Mesenchymal stem cell (in vitro differentiated cells and primary cell): ENCODE measurements at regions not wholly inside any gene's neighbourhood (a gene's known extent, or its start where the extent isn't known, plus 50 kb on each side); places are given as distances from the start of the nearest gene placed in this dataset.

ENCODE experiments used
- DNase-seq: peaks from one replicate; pipeline ENCODE4 v3.0.0-alpha.2; 2013
- H2AFZ ChIP-seq: one replicate; pipeline ENCODE4 v1.6.1; 2013; ENCODE audit warnings: low read depth, mild to moderate bottlenecking, control low read depth, inconsistent platforms, low read length, moderate library complexity
- H2AK5ac ChIP-seq: 2 replicates; pipeline ENCODE4 v1.6.1; 2013; ENCODE audit warnings: low read length, moderate library complexity, mild to moderate bottlenecking, inconsistent platforms; ENCODE audit not compliant: severe bottlenecking
- H2BK120ac ChIP-seq: one replicate; pipeline ENCODE4 v1.6.1; 2013; ENCODE audit warnings: low read depth, mild to moderate bottlenecking, inconsistent platforms, low read length, moderate library complexity
- H2BK12ac ChIP-seq, 2 experiments: one replicate each; pipeline ENCODE4 v1.6.1; 2013; ENCODE audit warnings: inconsistent platforms in 2 of 2, low read length in 2 of 2, mild to moderate bottlenecking in 2 of 2, moderate library complexity in 2 of 2, control low read depth in 1 of 2
- H2BK15ac ChIP-seq: one replicate; pipeline ENCODE4 v1.6.1; 2013; ENCODE audit warnings: mild to moderate bottlenecking, low read depth, inconsistent platforms; ENCODE audit not compliant: poor library complexity, severe bottlenecking
- H2BK5ac ChIP-seq: 2 replicates; pipeline ENCODE4 v1.6.1; 2013; ENCODE audit warnings: low read depth, mild to moderate bottlenecking, low read length, control low read depth, inconsistent platforms; ENCODE audit not compliant: poor library complexity, severe bottlenecking
- H3K14ac ChIP-seq, 2 experiments: one replicate each; pipeline ENCODE4 v1.6.1; 2013; ENCODE audit warnings: inconsistent platforms in 2 of 2, low read length in 2 of 2, control low read depth in 1 of 2, mild to moderate bottlenecking in 1 of 2, moderate library complexity in 1 of 2
- H3K18ac ChIP-seq, 2 experiments: one replicate each; pipeline ENCODE4 v1.6.1; 2013; ENCODE audit warnings: inconsistent platforms in 2 of 2, low read length in 2 of 2, control low read depth in 1 of 2, low read depth in 1 of 2, mild to moderate bottlenecking in 1 of 2
- H3K23ac ChIP-seq, 2 experiments: one replicate each; pipeline ENCODE4 v1.6.1; 2013; ENCODE audit warnings: inconsistent platforms in 2 of 2, low read length in 2 of 2, mild to moderate bottlenecking in 2 of 2, moderate library complexity in 2 of 2, control low read depth in 1 of 2
- H3K27ac ChIP-seq: 2 replicates; pipeline ENCODE4 v1.5.1; 2013; ENCODE audit warnings: mild to moderate bottlenecking, moderate library complexity, low read length, control low read depth, inconsistent platforms; ENCODE audit not compliant: poor library complexity, severe bottlenecking
- H3K27me3 ChIP-seq, 2 experiments: 2 replicates each; pipeline versions ENCODE4 v1.6.1 to v1.7.0; 2013; ENCODE audit warnings: low read length in 2 of 2, mild to moderate bottlenecking in 2 of 2, moderate library complexity in 2 of 2, control low read depth in 1 of 2, inconsistent platforms in 1 of 2; ENCODE audit not compliant: control insufficient read depth in 1 of 2, insufficient read depth in 1 of 2
- H3K36me3 ChIP-seq, 2 experiments: 2 replicates each; pipeline versions ENCODE4 v1.6.1 to v1.7.0; 2013; ENCODE audit warnings: low read length in 2 of 2, control low read depth in 1 of 2, inconsistent platforms in 1 of 2, low read depth in 1 of 2, mild to moderate bottlenecking in 1 of 2; ENCODE audit not compliant: insufficient read depth in 2 of 2, control insufficient read depth in 1 of 2
- H3K4ac ChIP-seq, 2 experiments: one replicate each; pipeline ENCODE4 v1.6.1; 2013; ENCODE audit warnings: inconsistent platforms in 2 of 2, low read length in 2 of 2, mild to moderate bottlenecking in 2 of 2, moderate library complexity in 2 of 2, control low read depth in 1 of 2, low read depth in 1 of 2
- H3K4me1 ChIP-seq: 2 replicates; pipeline ENCODE4 v1.6.1; 2013; ENCODE audit warnings: low read depth, low read length, control low read depth; ENCODE audit not compliant: control insufficient read depth, insufficient read depth
- H3K4me2 ChIP-seq: 2 replicates; pipeline ENCODE4 v1.6.1; 2013; ENCODE audit warnings: low read length, mild to moderate bottlenecking, inconsistent platforms; ENCODE audit not compliant: poor library complexity, severe bottlenecking
- H3K4me3 ChIP-seq, 2 experiments: 2 replicates each; pipeline versions ENCODE4 v1.5.1 to v1.7.0; 2013; ENCODE audit warnings: low read length in 2 of 2, mild to moderate bottlenecking in 2 of 2, control low read depth in 1 of 2, low read depth in 1 of 2; ENCODE audit not compliant: insufficient read depth in 1 of 2
- H3K79me1 ChIP-seq: replicated peaks from 2 replicates; pipeline ENCODE4 v1.6.1; 2013; ENCODE audit warnings: mild to moderate bottlenecking, control low read depth, low read length, inconsistent platforms; ENCODE audit not compliant: poor library complexity, severe bottlenecking
- H3K9ac ChIP-seq: 2 replicates; pipeline ENCODE4 v1.7.0; 2013; ENCODE audit warnings: mild to moderate bottlenecking, low read length, moderate library complexity
- H3K9me3 ChIP-seq: 2 replicates; pipeline ENCODE4 v1.7.0; 2013; ENCODE audit warnings: mild to moderate bottlenecking, low read length; ENCODE audit not compliant: control insufficient read depth
- H4K8ac ChIP-seq: one replicate; pipeline ENCODE4 v1.6.1; 2013; ENCODE audit warnings: inconsistent platforms, mild to moderate bottlenecking, low read length, moderate library complexity
- H4K91ac ChIP-seq: one replicate; pipeline ENCODE4 v1.6.1; 2013; ENCODE audit warnings: mild to moderate bottlenecking, low read length, inconsistent platforms
- WGBS: methylation state at CpG from one replicate; pipeline ENCODE4 v1.1.7; 2013; ENCODE audit warnings: mixed read lengths; 5-methylcytosine and 5-hydroxymethylcytosine counted together

DNA sequence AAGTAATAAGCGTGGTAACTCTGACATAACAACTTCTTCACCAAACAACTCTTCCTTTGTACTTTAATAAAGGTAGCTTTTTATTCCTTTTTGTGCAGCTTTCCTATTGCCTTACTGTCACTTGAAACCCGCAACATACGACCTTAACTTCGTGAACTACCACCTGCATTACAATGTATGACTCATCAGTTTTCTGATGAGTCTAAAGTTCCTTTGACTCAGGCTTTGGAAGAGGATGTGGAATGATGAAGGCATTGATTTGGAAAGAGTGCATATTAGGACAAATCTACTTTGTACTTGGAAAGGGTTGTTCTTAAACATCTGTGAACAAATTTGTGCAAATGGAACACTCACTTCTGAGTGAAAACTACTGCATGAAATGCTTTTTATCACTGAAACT is 1012.1 kb downstream of the TMEM182 start:
- H3K9me3 ChIP-seq, result peaks cover 12% of the 10 kb centered on the region
- no peak overlapping the region for H3K27ac ChIP-seq
- no peaks in the 10 kb centered on the region for H3K4me1 ChIP-seq
- no peak overlapping the region for H2BK120ac ChIP-seq
- no peak overlapping the region for H3K9ac ChIP-seq
- H3K23ac ChIP-seq, result no peak overlapping the region
- no peaks in the 10 kb centered on the region for H3K36me3 ChIP-seq
- no peak overlapping the region for H2BK12ac ChIP-seq
- H2BK5ac ChIP-seq, result no peak overlapping the region
- no peak overlapping the region for H4K91ac ChIP-seq
- 70% methylated on average over 4 of the region's 4 CpGs for WGBS
- no peak overlapping the region for H2AK5ac ChIP-seq
- H3K18ac ChIP-seq, result no peak overlapping the region
- H4K8ac ChIP-seq, result no peak overlapping the region
- no peaks in the 10 kb centered on the region for H3K27me3 ChIP-seq
- no peak for DNase-seq
- no peak overlapping the region for H3K4me3 ChIP-seq
- no peak overlapping the region for H3K14ac ChIP-seq
- no peak overlapping the region for H3K4ac ChIP-seq
- H2AFZ ChIP-seq, result no peak overlapping the region
- H2BK15ac ChIP-seq, result no peak overlapping the region
- H3K4me2 ChIP-seq, result no peak overlapping the region
- H3K79me1 ChIP-seq, result no peaks in the 10 kb centered on the region

DNA sequence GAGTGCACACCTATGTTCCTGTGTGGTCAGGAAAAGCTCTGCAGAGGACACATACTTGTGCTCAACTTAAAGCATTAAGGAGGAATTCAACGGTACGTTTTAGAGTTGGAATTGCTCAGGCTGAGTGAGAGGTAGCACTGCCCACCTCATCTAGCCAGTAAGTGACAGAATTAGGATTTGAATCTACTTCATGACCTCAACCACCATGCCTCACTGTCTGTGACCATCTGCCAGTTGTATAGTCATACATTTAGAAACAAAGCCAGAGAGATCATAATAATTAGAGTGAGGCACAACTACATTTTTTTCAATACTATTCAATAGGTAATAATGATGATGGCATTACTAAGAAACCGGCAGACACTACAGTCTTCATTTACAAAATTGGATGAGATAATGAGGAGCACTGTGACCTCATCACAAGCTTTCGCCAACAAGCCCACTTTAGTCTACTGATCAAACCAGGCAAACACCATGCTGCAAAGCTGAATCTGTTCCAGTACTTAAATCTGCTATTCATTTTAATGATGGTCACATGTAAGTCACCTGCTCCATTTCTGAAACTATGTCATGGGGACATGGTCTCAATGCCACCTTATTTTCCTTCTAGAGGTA is 1018.4 kb downstream of the TMEM182 start:
- H2BK12ac ChIP-seq, result no peak overlapping the region
- H3K36me3 ChIP-seq, result no peaks in the 10 kb centered on the region
- H4K8ac ChIP-seq, result no peak overlapping the region
- no peaks in the 10 kb centered on the region for H3K79me1 ChIP-seq
- no peak overlapping the region for H3K4me3 ChIP-seq
- H3K4me1 ChIP-seq, result no peaks in the 10 kb centered on the region
- no peak overlapping the region for H3K14ac ChIP-seq
- no peak overlapping the region for H3K4ac ChIP-seq
- H3K27ac ChIP-seq, result no peak overlapping the region
- no peak overlapping the region for H2AFZ ChIP-seq
- no peak for DNase-seq
- peaks cover 6% of the 10 kb centered on the region for H3K9me3 ChIP-seq
- no peak overlapping the region for H2BK5ac ChIP-seq
- H3K4me2 ChIP-seq, result no peak overlapping the region
- no peak overlapping the region for H3K9ac ChIP-seq
- no peak overlapping the region for H2BK15ac ChIP-seq
- H3K27me3 ChIP-seq, result no peaks in the 10 kb centered on the region
- no peak overlapping the region for H4K91ac ChIP-seq
- no peak overlapping the region for H3K23ac ChIP-seq
- H2AK5ac ChIP-seq, result no peak overlapping the region
- WGBS, result 83% methylated on average over 4 of the region's 4 CpGs
- H2BK120ac ChIP-seq, result no peak overlapping the region
- no peak overlapping the region for H3K18ac ChIP-seq

DNA sequence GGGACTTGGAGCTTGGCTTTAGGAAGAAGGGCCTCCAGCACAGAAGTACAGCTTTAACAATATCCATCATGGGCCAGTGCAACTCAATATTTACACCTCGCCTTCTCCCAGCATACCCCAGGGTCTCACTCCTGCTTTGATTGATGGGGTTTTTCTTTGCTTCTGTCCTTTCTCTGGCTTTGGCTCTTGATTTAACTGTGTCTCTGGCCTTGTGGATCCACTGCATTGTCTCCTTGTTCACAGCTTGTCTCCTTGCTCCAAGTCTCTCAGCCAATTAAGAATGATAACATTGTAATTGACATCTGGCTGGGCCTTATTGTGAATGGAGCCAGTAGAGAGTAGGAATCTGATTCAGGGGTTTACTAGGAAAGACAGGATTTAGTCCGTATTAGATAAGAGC is 1019.5 kb downstream of the TMEM182 start:
- H4K91ac ChIP-seq, result no peak overlapping the region
- H2AK5ac ChIP-seq, result no peak overlapping the region
- no peak overlapping the region for H3K9ac ChIP-seq
- no peaks in the 10 kb centered on the region for H3K4me1 ChIP-seq
- no peak overlapping the region for H4K8ac ChIP-seq
- H3K36me3 ChIP-seq, result no peaks in the 10 kb centered on the region
- no peak overlapping the region for H3K4ac ChIP-seq
- no peak overlapping the region for H2AFZ ChIP-seq
- no peak overlapping the region for H3K18ac ChIP-seq
- H3K27ac ChIP-seq, result no peak overlapping the region
- H3K4me3 ChIP-seq, result no peak overlapping the region
- no peak overlapping the region for H2BK120ac ChIP-seq
- peaks cover 5% of the 10 kb centered on the region for H3K9me3 ChIP-seq
- DNase-seq, result no peak
- WGBS, result 67% methylated on average over 2 of the region's 2 CpGs
- H2BK12ac ChIP-seq, result no peak overlapping the region
- no peak overlapping the region for H3K14ac ChIP-seq
- no peak overlapping the region for H3K23ac ChIP-seq
- no peaks in the 10 kb centered on the region for H3K79me1 ChIP-seq
- H3K4me2 ChIP-seq, result no peak overlapping the region
- no peak overlapping the region for H2BK15ac ChIP-seq
- no peak overlapping the region for H2BK5ac ChIP-seq
- no peaks in the 10 kb centered on the region for H3K27me3 ChIP-seq

DNA sequence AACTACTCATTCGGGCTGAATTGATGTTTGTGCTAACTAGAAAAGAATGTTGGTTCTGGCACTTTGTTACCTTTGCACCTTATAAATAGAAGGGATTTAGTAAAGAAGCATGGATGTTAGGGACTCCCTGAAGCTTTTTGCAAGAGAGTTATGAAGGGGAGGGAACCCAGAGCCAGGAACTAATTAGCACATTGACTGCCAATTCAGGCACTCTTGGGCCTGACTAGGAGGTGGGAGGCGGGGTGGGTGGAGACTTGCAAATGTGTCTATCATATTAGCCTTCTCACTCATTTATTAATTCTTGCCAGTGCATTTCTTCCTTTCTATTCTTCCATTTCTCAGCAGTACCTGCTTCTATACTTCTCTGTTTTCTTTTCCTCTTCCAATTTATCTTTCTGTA is 1022.4 kb downstream of the TMEM182 start:
- no peak overlapping the region for H2BK120ac ChIP-seq
- no peaks in the 10 kb centered on the region for H3K79me1 ChIP-seq
- no peak overlapping the region for H3K4me2 ChIP-seq
- H3K23ac ChIP-seq, result no peak overlapping the region
- no peak overlapping the region for H3K4ac ChIP-seq
- no peak overlapping the region for H3K18ac ChIP-seq
- WGBS, result 56% methylated on average over 2 of the region's 2 CpGs
- H2BK15ac ChIP-seq, result no peak overlapping the region
- H4K8ac ChIP-seq, result no peak overlapping the region
- no peak overlapping the region for H3K27ac ChIP-seq
- H2AFZ ChIP-seq, result no peak overlapping the region
- H3K14ac ChIP-seq, result no peak overlapping the region
- H2BK12ac ChIP-seq, result no peak overlapping the region
- H3K36me3 ChIP-seq, result no peaks in the 10 kb centered on the region
- no peak overlapping the region for H4K91ac ChIP-seq
- DNase-seq, result no peak
- H3K9me3 ChIP-seq, result peaks cover 2% of the 10 kb centered on the region
- no peaks in the 10 kb centered on the region for H3K27me3 ChIP-seq
- H3K9ac ChIP-seq, result no peak overlapping the region
- H2AK5ac ChIP-seq, result no peak overlapping the region
- H3K4me3 ChIP-seq, result no peak overlapping the region
- H3K4me1 ChIP-seq, result peaks cover 3% of the 10 kb centered on the region
- no peak overlapping the region for H2BK5ac ChIP-seq
